Activated CD8-positive, alpha-beta T cell treated with anti-CD3 and anti-CD28 coated beads, Interleukin-2, amount 10 ng/mL, durations not matched to agents 7 days and 5 days (primary cell): ENCODE measurements at regions not wholly inside any gene's neighbourhood (a gene's known extent, or its start where the extent isn't known, plus 50 kb on each side); places are given as distances from the start of the nearest gene placed in this dataset.

ENCODE experiments used
- ATAC-seq: fragments of 150-1000 bp; cut with Tn5 transposase; one replicate; pipeline ENCODE4 v1.10.0; 2021; ENCODE audit warnings: moderate library complexity
- CTCF ChIA-PET: fragments of 350-600 bp; sonication (Branson Sonifier 250); formaldehyde crosslinking; loops from one replicate; lab custom pipeline; 2021; ENCODE audit warnings: antibody characterized with exemption; lab: Charles Lee
- POLR2A ChIA-PET: fragments of 350-600 bp; sonication (Branson Sonifier 250); formaldehyde crosslinking; loops from one replicate; lab custom pipeline; 2021; ENCODE audit warnings: antibody characterized with exemption; lab: Charles Lee
- DNase-seq: peaks from one replicate; pipeline ENCODE4 v3.0.0-alpha.2; 2020
- H3K27ac Mint-ChIP-seq: one replicate; pipeline ENCODE4 v1.8.0; 2021; ENCODE audit warnings: mild to moderate bottlenecking, mixed read lengths
- H3K27me3 Mint-ChIP-seq: one replicate; pipeline ENCODE4 v1.8.0; 2021; ENCODE audit warnings: low read depth, mixed read lengths
- H3K36me3 Mint-ChIP-seq: one replicate; pipeline ENCODE4 v1.8.0; 2021; ENCODE audit warnings: low read depth, mixed read lengths
- H3K4me1 Mint-ChIP-seq: one replicate; pipeline ENCODE4 v1.8.0; 2021; ENCODE audit warnings: low read depth, mixed read lengths
- H3K4me3 Mint-ChIP-seq: one replicate; pipeline ENCODE4 v1.8.0; 2021; ENCODE audit warnings: mild to moderate bottlenecking, mixed read lengths
- H3K9me3 Mint-ChIP-seq: one replicate; pipeline ENCODE4 v1.8.0; 2022; ENCODE audit warnings: mixed read lengths; ENCODE audit not compliant: insufficient read depth

- POLR2A ChIA-PET, result no interaction called here
- Mint-ChIP-seq H3K4me3 (no peak overlapping the region), H3K27ac (no peak overlapping the region), H3K4me1 (no peaks in the 10 kb centered on the region), H3K36me3 (no peaks in the 10 kb centered on the region), H3K9me3 (no peaks in the 10 kb centered on the region), H3K27me3 (no peaks in the 10 kb centered on the region)
- no peak for DNase-seq
- ATAC-seq, result no peak
- CTCF ChIA-PET, result no interaction called here
These were observed 112.1 kb downstream of the CENPF start for GRCh38 chr1:214715126-214715525.

GRCh38 chr1:214717351-214717750, 114.4 kb downstream of the CENPF start:
- no peak for ATAC-seq
- no peak overlapping the region for H3K4me3 Mint-ChIP-seq
- no peaks in the 10 kb centered on the region for H3K9me3 Mint-ChIP-seq
- no peaks in the 10 kb centered on the region for H3K4me1 Mint-ChIP-seq
- ChIA-PET CTCF (no interaction called here), POLR2A (no interaction called here)
- no peaks in the 10 kb centered on the region for H3K27me3 Mint-ChIP-seq
- H3K27ac Mint-ChIP-seq, result no peak overlapping the region
- H3K36me3 Mint-ChIP-seq, result no peaks in the 10 kb centered on the region
- no peak for DNase-seq

- ATAC-seq, result no peak
- Mint-ChIP-seq H3K27me3 (no peaks in the 10 kb centered on the region), H3K27ac (no peak overlapping the region), H3K4me1 (no peaks in the 10 kb centered on the region), H3K36me3 (no peaks in the 10 kb centered on the region), H3K9me3 (no peaks in the 10 kb centered on the region), H3K4me3 (no peak overlapping the region)
- ChIA-PET CTCF (no interaction called here), POLR2A (no interaction called here)
- DNase-seq, result no peak
These were observed 115.7 kb downstream of the CENPF start for GRCh38 chr1:214718724-214719123.

GRCh38 chr1:214719207-214719606, 116.2 kb downstream of the CENPF start:
- H3K9me3 Mint-ChIP-seq, result no peaks in the 10 kb centered on the region
- no peaks in the 10 kb centered on the region for H3K27me3 Mint-ChIP-seq

GRCh38 chr1:214720561-214720960, 117.6 kb downstream of the CENPF start:
- no peaks in the 10 kb centered on the region for H3K27me3 Mint-ChIP-seq
- no peak overlapping the region for H3K4me3 Mint-ChIP-seq
- ChIA-PET CTCF (no interaction called here), POLR2A (no interaction called here)
- DNase-seq, result no peak
- no peaks in the 10 kb centered on the region for H3K36me3 Mint-ChIP-seq
- H3K27ac Mint-ChIP-seq, result no peak overlapping the region
- ATAC-seq, result no peak
- no peaks in the 10 kb centered on the region for H3K9me3 Mint-ChIP-seq
- H3K4me1 Mint-ChIP-seq, result no peaks in the 10 kb centered on the region

More at GRCh38 chr1:214719207-214719606, 116.2 kb downstream of the CENPF start:
- H3K27ac Mint-ChIP-seq, result no peak overlapping the region
- no peaks in the 10 kb centered on the region for H3K36me3 Mint-ChIP-seq
- H3K4me3 Mint-ChIP-seq, result no peak overlapping the region
- ChIA-PET POLR2A (no interaction called here), CTCF (no interaction called here)
- ATAC-seq (no peak), DNase-seq (no peak)
- no peaks in the 10 kb centered on the region for H3K4me1 Mint-ChIP-seq

GRCh38 chr1:214727274-214727673, 124.3 kb downstream of the CENPF start:
- Mint-ChIP-seq H3K27ac (no peak overlapping the region), H3K9me3 (no peaks in the 10 kb centered on the region), H3K4me1 (no peaks in the 10 kb centered on the region), H3K36me3 (no peaks in the 10 kb centered on the region), H3K27me3 (no peaks in the 10 kb centered on the region), H3K4me3 (no peak overlapping the region)
- ATAC-seq (no peak), DNase-seq (no peak)
- ChIA-PET CTCF (no interaction called here), POLR2A (no interaction called here)

- Mint-ChIP-seq H3K27me3 (no peaks in the 10 kb centered on the region), H3K4me3 (no peak overlapping the region)
These were observed 136.7 kb downstream of the CENPF start for GRCh38 chr1:214739621-214740238.

GRCh38 chr1:214740471-214740870, 137.5 kb downstream of the CENPF start:
- ATAC-seq, result no peak
- no peak overlapping the region for H3K4me3 Mint-ChIP-seq
- DNase-seq, result no peak
- H3K36me3 Mint-ChIP-seq, result no peaks in the 10 kb centered on the region
- H3K27me3 Mint-ChIP-seq, result no peaks in the 10 kb centered on the region
- CTCF ChIA-PET, result no interaction called here
- POLR2A ChIA-PET, result no interaction called here
- no peaks in the 10 kb centered on the region for H3K4me1 Mint-ChIP-seq
- no peaks in the 10 kb centered on the region for H3K9me3 Mint-ChIP-seq
- no peak overlapping the region for H3K27ac Mint-ChIP-seq

More at GRCh38 chr1:214739621-214740238, 136.7 kb downstream of the CENPF start:
- H3K9me3 Mint-ChIP-seq, result no peaks in the 10 kb centered on the region
- CTCF ChIA-PET, result no interaction called here
- no peak for ATAC-seq
- H3K4me1 Mint-ChIP-seq, result no peaks in the 10 kb centered on the region
- DNase-seq, result no peak
- H3K36me3 Mint-ChIP-seq, result no peaks in the 10 kb centered on the region
- POLR2A ChIA-PET, result no interaction called here
- no peak overlapping the region for H3K27ac Mint-ChIP-seq

GRCh38 chr1:214747050-214747635, 144.1 kb downstream of the CENPF start:
- H3K36me3 Mint-ChIP-seq, result no peaks in the 10 kb centered on the region
- no peaks in the 10 kb centered on the region for H3K9me3 Mint-ChIP-seq
- no peak for DNase-seq
- H3K4me3 Mint-ChIP-seq, result no peak overlapping the region
- no peaks in the 10 kb centered on the region for H3K4me1 Mint-ChIP-seq
- H3K27me3 Mint-ChIP-seq, result no peaks in the 10 kb centered on the region
- H3K27ac Mint-ChIP-seq, result no peak overlapping the region
- ATAC-seq, result no peak
- ChIA-PET CTCF (no interaction called here), POLR2A (no interaction called here)

- Mint-ChIP-seq H3K27me3 (no peaks in the 10 kb centered on the region), H3K9me3 (peaks cover 9% of the 10 kb centered on the region), H3K36me3 (no peaks in the 10 kb centered on the region), H3K27ac (no peak overlapping the region), H3K4me3 (no peak overlapping the region), H3K4me1 (no peaks in the 10 kb centered on the region)
- ChIA-PET CTCF (no interaction called here), POLR2A (no interaction called here)
- no peak for ATAC-seq
- DNase-seq, result no peak
These were observed 150.3 kb downstream of the CENPF start for GRCh38 chr1:214753236-214753852.

GRCh38 chr1:214761030-214761429, 158.0 kb downstream of the CENPF start:
- Mint-ChIP-seq H3K4me3 (no peak overlapping the region), H3K27me3 (no peaks in the 10 kb centered on the region), H3K27ac (no peak overlapping the region), H3K9me3 (peaks cover 22% of the 10 kb centered on the region), H3K36me3 (no peaks in the 10 kb centered on the region), H3K4me1 (no peaks in the 10 kb centered on the region)
- DNase-seq (no peak), ATAC-seq (no peak)
- ChIA-PET POLR2A (no interaction called here), CTCF (no interaction called here)

- H3K27me3 Mint-ChIP-seq, result no peaks in the 10 kb centered on the region
- H3K4me1 Mint-ChIP-seq, result no peaks in the 10 kb centered on the region
- DNase-seq, result no peak
- H3K27ac Mint-ChIP-seq, result no peak overlapping the region
- ChIA-PET POLR2A (no interaction called here), CTCF (no interaction called here)
- peaks cover 19% of the 10 kb centered on the region for H3K9me3 Mint-ChIP-seq
- no peak for ATAC-seq
- H3K4me3 Mint-ChIP-seq, result no peak overlapping the region
- H3K36me3 Mint-ChIP-seq, result no peaks in the 10 kb centered on the region
These were observed 159.9 kb downstream of the CENPF start for GRCh38 chr1:214762902-214763301.
